Left forelimb (tissue), 1 donor: ENCODE measurements at regions not wholly inside any gene's neighbourhood (a gene's known extent, or its start where the extent isn't known, plus 50 kb on each side); places are given as distances from the start of the nearest gene placed in this dataset.

ENCODE experiments used
- DNase-seq: peaks from one replicate; pipeline ENCODE4 v3.0.0-alpha.2; 2018; ENCODE audit warnings: low spot score

- DNase-seq, result no peak
Observed at GRCh38 chr1:34330061-34330460, 153.4 kb downstream of the C1orf94 start.

- DNase-seq, result no peak
Observed at GRCh38 chr1:34331020-34331926, 154.6 kb downstream of the C1orf94 start.

GRCh38 chr1:34332996-34333395 lies 156.3 kb downstream of the C1orf94 start:
- no peak for DNase-seq

- no peak for DNase-seq
Observed at GRCh38 chr1:34338871-34339270, 162.2 kb downstream of the C1orf94 start.

- DNase-seq, result no peak
Observed at GRCh38 chr1:34341896-34342295, 165.2 kb downstream of the C1orf94 start.

GRCh38 chr1:34342334-34342733 lies 165.6 kb downstream of the C1orf94 start:
- no peak for DNase-seq

- DNase-seq, result no peak
Observed at GRCh38 chr1:34346128-34346527, 169.4 kb downstream of the C1orf94 start.

GRCh38 chr1:34353409-34353808 lies 176.7 kb downstream of the C1orf94 start:
- DNase-seq, result no peak

GRCh38 chr1:34354367-34354766 lies 177.7 kb downstream of the C1orf94 start:
- no peak for DNase-seq

GRCh38 chr1:34356853-34357252 lies 180.1 kb downstream of the C1orf94 start:
- no peak for DNase-seq

- no peak for DNase-seq
Observed at GRCh38 chr1:34358636-34359035, 181.9 kb downstream of the C1orf94 start.

- no peak for DNase-seq
Observed at GRCh38 chr1:34359411-34359810, 182.7 kb downstream of the C1orf94 start.

GRCh38 chr1:34360574-34360973 lies 183.9 kb downstream of the C1orf94 start:
- DNase-seq, result no peak

GRCh38 chr1:34361121-34361520 lies 184.4 kb downstream of the C1orf94 start:
- DNase-seq, result no peak

GRCh38 chr1:34361781-34362357 lies 185.2 kb downstream of the C1orf94 start:
- no peak for DNase-seq

GRCh38 chr1:34362949-34363348 lies 186.2 kb downstream of the C1orf94 start:
- DNase-seq, result no peak

GRCh38 chr1:34363447-34363846 lies 186.7 kb downstream of the C1orf94 start:
- DNase-seq, result no peak

GRCh38 chr1:34363915-34364314 lies 187.2 kb downstream of the C1orf94 start:
- no peak for DNase-seq

- DNase-seq, result no peak
Observed at GRCh38 chr1:34364376-34364775, 187.7 kb downstream of the C1orf94 start.

- no peak for DNase-seq
Observed at GRCh38 chr1:34365295-34365694, 188.6 kb downstream of the C1orf94 start.

GRCh38 chr1:34366875-34367624 lies 190.3 kb downstream of the C1orf94 start:
- DNase-seq, result no peak

- DNase-seq, result no peak
Observed at GRCh38 chr1:34367954-34368353, 191.2 kb downstream of the C1orf94 start.
